ENCODE measurements at regions not wholly inside any gene's neighbourhood (a gene's known extent, or its start where the extent isn't known, plus 50 kb on each side); places are given as distances from the start of the nearest gene placed in this dataset.

DNA sequence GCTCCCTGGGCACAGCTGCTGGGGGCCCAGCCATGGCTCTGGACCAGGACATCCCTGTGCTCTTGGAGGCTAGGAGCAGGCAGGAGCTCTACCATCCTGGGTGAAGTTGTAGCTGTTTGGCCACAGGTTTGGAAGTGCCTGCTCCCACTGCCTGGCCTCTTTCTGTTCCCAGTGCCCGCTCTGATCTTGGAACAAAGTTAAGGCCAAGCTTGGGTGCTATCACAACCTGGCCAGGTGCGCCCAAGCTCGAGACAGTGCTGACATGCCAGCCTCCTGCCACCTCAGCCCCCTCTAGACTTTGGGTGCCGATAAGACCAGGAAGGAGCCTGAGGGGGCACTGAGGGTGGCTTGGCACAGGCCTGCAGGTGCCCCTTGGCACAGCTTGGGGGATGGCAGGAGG, 686.1 kb upstream of the AADAT start:
- DNase-seq, result no peak

DNA sequence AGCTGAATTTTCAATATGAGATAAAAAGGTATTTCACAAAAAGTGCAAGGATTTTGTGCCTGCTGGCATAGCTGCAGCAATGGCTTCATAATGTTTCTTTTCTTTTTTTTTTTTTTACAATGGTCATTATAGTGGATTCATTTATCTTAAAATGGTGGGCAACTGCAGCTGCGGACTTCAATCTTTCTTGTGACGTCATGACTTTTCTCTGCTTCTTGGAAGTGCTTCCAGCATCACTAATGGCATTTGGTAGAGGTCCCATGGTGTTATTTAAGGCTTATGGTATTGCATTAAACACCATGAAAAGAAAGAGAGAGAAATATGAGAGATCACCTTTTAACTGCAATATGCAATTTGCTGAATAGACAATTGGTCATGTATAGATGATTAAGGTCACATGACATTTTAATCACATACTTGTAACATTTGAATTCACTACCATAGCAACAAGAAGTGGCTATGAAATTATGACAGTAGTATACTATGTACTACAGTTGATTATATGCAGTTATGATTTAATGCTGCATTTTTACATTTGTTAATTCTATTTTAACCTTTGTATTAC, 684.0 kb upstream of the AADAT start:
- no peak for DNase-seq

DNA sequence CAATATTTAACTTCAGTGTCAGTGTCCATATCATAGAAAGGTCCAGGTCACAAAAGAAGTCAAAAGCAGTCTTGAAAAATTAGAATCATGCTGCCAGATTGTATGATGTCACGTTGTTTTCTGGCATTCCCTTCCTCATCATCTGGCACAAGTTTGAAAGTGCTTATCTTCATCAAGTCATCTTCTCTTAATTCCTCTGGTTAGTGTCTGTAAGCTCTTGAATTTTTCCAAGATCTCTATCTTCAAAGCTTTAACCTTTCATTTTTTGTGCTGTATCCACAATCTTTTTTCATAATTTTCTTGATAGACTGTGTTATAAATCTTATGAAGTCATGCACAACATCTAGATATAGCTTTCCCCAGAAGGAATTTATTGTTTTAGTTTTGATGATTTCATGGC, 682.7 kb upstream of the AADAT start:
- DNase-seq, result no peak

DNA sequence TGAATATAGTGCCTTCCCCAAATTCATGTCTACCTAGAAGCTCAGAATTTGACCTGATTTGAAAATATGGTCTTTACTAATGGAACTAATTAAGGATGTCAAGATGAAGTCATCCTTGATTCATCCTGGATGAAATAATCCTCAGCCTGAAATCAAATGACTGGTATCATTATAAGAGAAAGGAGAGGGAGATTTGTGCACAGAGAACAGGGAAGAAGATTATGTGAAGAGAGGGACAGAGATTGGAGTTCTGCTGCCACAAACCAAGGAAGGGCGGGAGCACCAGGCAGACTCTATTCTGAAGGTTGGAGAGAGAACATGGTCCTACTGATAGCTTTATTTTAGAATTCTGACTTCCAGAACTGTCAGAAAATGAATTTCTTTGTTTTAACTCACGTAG, 680.9 kb upstream of the AADAT start:
- DNase-seq, result no peak

DNA sequence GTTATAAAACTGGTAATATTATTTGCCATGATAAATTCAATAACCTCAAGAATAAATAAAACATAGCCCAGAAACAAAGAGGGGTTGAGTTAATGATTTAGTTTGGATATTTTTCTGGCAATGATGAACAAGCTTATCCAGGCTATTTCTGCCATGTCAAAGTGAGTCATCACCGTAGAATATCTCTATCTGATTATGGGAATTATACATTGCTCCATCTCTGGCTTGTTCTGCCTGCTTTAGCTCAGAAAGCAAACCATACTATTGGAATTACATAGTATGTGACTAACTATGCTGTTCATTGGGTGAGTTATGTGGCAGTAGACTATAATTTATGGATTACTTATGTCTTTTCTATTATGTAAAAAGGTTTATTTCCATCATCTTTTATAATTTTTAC, 680.1 kb upstream of the AADAT start:
- no peak for DNase-seq

- DNase-seq, result no peak
These were observed 669.2 kb upstream of the AADAT start for GRCh38 chr4:170758988-170759387.

- no peak for DNase-seq
These were observed 660.8 kb upstream of the AADAT start for GRCh38 chr4:170750519-170750918.

DNA sequence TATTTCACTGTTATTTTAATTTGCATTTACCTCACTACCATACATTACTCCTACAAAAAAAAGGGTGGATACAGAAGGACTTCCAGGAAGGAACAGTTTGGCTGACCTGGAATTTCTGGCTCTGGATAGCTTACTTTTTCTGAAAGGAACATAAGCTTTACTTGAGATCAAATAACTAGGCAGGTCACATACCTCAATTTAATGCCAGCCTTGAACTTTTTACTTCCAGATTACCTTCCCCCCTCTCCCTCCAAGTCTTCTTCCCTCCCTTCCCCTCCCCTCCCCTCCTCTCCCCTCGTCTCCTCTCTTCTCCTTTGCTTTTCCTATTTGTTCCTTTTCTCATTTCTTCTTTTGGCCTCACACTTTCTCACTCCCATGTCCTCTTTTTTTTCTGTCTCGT, 659.2 kb upstream of the AADAT start:
- no peak for DNase-seq

DNA sequence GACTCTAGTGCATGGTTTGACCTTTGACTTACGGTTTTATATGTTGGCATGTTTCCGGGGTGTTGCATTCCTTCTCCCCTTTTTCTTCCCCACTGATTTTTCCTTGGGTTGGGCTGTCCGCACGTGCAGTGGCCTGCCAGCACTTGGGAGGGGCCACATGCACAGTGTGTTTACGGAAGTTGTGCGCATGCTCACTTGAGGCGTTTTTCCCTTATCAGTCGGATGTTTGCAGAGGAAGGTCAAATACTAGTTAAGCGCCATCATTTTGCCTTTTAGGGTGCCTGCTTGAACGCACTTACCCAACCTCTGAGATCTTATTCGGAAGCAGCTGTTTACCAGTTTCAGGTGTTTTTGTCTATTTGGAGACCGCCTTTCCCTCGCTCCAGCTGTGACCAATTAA, 653.9 kb upstream of the AADAT start:
- DNase-seq, result no peak

GRCh38 chr4:170741856-170742255, 652.1 kb upstream of the AADAT start:
- DNase-seq, result no peak

- no peak for DNase-seq
These were observed 647.0 kb upstream of the AADAT start for GRCh38 chr4:170736710-170737109.

DNA sequence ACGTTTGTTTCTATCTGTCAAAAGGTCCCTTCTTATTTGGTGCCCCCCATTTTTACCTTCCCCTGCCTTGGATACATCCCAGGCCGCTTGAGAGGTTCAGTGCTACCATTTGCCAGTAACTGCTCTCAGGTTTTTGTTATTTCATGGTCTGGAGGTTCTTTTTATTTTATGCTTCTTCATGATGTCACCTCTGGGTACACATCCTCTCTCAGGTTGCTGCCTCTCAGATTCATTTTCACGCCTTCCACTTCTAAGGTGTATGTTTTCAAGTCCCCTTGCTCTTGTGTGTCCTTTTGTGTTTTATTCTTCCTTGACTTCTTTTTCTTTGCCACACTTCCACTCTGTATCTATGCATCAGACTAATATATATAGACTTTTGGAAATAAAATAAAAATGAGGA, 640.1 kb upstream of the AADAT start:
- DNase-seq, result no peak

GRCh38 chr4:170729236-170729635, 639.5 kb upstream of the AADAT start:
- no peak for DNase-seq

DNA sequence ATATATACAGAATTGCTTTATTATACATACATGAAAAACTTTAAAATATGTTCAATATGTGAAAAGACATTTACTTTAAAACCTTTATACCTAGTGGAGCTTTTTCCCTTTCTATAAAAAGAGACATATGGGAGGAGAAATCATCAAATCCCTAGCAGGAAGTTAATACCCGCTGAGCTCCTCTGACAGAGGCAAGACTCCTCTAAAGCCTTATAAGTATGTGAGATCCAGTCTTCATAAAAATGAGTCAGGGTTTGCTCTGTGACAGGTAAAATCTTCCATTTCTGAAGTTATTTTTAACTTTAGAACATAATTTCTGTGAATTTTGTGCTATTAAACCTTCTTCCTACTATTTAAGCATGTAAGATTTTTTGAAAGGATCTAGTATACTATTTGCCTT, 634.4 kb upstream of the AADAT start:
- DNase-seq, result no peak

- no peak for DNase-seq
These were observed 633.4 kb upstream of the AADAT start for GRCh38 chr4:170723171-170723570.

DNA sequence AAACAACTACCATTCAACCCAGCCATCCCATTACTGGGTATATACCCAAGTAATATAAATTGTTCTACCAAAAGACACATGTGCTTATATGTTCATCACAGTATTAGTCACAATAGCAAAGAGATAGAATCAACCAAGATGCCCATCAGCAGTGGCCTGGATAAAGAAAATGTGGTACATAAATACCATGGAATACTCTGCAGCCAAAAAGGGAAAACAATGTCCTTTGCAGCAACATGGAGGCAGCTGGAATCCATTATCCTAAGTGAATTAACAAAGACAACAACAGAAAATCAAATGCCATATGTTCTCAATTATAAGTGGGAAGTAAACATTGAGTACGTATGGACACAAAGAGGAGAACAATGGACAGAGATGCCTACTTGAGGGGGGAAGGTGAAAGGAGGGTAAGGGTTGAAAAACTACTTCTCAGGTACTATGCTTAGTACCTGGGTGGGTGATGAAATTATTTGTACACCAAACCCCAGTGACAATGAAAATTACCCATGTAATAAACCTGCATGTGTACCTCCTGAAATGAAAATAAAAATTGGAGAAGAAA, 632.1 kb upstream of the AADAT start:
- no peak for DNase-seq

DNA sequence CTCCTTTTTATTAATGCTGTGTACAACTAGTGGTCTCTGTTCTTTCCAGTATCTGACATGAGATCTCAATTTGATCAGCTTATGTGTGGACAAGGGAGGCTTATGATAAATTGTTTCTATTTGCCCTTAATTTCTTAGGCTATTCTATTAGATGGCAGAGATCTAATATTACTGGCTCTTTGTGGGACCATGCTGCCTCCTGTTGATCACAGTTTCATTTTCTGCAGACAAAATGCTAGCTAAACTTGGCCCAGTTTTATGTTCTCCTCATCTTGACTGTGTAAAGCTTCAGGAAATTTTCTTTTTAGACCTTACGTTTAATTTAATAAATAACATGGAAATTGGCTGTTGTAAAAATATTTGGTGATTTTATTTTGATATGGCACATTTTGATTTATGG, 627.1 kb upstream of the AADAT start:
- DNase-seq, result no peak

- DNase-seq, result no peak
These were observed 616.2 kb upstream of the AADAT start for GRCh38 chr4:170705907-170706306.

GRCh38 chr4:170700064-170700463, 610.3 kb upstream of the AADAT start:
- DNase-seq, result no peak

DNA sequence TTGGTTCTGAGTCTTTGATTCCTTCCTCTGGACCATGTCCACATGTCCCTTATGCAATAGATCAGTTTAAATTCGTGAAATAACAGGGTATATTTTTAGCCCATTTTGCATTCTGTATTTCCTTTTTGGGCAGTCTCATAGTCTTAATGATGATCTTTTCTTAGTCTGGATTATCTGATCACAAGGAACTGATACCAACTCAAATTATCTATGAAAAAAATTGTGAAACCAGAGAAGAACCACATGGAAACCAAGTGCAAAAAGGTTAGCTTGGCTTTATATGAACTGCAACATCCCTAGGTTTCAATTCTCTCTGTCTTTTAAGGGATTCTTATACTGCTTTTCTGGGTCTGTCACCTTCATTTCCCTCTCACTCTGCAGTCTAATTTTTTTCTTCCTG, 608.6 kb upstream of the AADAT start:
- DNase-seq, result no peak

DNA sequence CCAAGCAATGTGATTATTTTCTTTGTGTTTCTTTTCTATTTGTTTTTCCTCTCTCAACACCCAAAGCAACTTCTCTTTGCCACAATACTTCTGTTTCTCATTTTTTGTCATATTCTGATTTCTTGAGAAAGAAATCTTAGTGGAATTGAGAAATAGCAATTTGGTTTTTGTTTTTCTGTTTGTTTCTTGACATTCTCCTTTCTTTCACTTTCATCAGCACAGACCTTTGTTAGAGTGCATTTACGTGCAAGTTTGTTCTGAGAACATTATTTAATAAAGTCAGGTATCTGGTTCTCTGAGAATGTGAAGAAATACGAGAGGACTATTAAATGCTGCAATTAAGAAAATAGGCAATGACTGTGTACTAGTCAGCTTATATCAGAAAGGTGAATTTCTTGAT, 608.1 kb upstream of the AADAT start:
- no peak for DNase-seq

DNA sequence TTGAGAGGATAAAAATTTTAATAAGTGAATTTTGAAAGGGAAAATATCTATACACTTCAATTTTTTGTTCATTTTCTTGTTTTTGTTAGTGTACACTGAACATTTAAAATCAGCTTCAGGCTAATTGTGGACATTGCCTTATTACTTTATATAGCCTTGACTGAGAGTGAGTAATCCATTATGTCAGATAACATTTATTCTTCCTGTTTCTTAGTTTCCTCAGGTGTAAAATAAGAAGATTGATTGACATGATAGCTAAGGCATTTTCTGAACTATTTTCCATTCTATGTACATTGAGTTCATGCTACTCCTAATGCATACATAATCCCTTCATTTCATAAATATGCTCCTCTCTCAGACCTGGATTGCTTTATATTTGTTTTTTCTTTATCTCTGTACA, 607.3 kb upstream of the AADAT start:
- DNase-seq, result no peak

- no peak for DNase-seq
These were observed 601.4 kb upstream of the AADAT start for GRCh38 chr4:170691168-170691567.

DNA sequence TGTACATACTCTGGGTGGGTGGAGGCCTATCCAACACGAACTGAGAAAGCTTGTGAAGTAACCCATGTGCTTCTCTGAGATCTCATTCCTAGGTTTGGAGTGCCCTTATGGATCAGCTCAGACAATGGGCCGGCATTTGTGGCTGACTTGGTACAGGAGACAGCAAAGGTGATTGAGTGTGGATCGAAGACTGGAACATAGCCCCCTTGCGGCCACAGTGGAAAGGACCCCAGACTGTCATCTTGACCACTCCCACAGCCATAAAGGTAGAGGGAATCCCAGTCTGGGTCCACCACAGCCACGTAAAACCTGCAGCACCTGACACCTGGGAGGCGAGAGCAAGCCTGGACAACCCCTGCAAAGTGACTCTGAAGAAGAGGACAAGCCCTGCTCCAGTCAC, 598.0 kb upstream of the AADAT start:
- DNase-seq, result no peak

GRCh38 chr4:170685701-170686100, 595.9 kb upstream of the AADAT start:
- DNase-seq, result peak in 1 of 2 experiments; percentile 19

Measured in NCI-H526 (cell line).